ENCODE measurements at regions not wholly inside any gene's neighbourhood (a gene's known extent, or its start where the extent isn't known, plus 50 kb on each side); places are given as distances from the start of the nearest gene placed in this dataset.

- intact Hi-C loops (cut with DNase I): no loop called here
- no peaks in the 10 kb centered on the region for H3K4me1 ChIP-seq (replicated peaks)
- WGBS: 80% methylated on average over 4 of the region's 4 CpGs
- H3K9me3 ChIP-seq: no peaks in the 10 kb centered on the region
- H3K36me3 ChIP-seq: no peaks in the 10 kb centered on the region
- H3K4me3 ChIP-seq: no peak overlapping the region
- H3K27me3 ChIP-seq (replicated peaks; ENCODE audit: insufficient read depth): no peaks in the 10 kb centered on the region
- TF ChIP-seq POLR2A (IDR thresholded peaks at IDR 0.05) (no peak), POLR2AphosphoS5 (IDR thresholded peaks at IDR 0.05) (no peak), CTCF (IDR thresholded peaks at IDR 0.05) (no peak)
- DNase-seq (ENCODE audit: low spot score): no peak
- H3K27ac ChIP-seq: no peak overlapping the region
These were observed 291.1 kb upstream of the NOCT start for GRCh38 chr4:138724530-138724929.

- Histone ChIP-seq H3K4me3 (no peak overlapping the region), H3K36me3 (no peaks in the 10 kb centered on the region), H3K4me1 (replicated peaks) (no peaks in the 10 kb centered on the region), H3K9me3 (no peaks in the 10 kb centered on the region), H3K27ac (no peak overlapping the region), H3K27me3 (replicated peaks; ENCODE audit: insufficient read depth) (no peaks in the 10 kb centered on the region)
- DNase-seq (ENCODE audit: low spot score): no peak
- 76% methylated on average over 9 of the region's 9 CpGs for WGBS
- intact Hi-C loops (cut with DNase I): no loop called here
- TF ChIP-seq POLR2A (IDR thresholded peaks at IDR 0.05) (no peak), CTCF (IDR thresholded peaks at IDR 0.05) (no peak), POLR2AphosphoS5 (IDR thresholded peaks at IDR 0.05) (no peak)
These were observed 298.8 kb upstream of the NOCT start for GRCh38 chr4:138716559-138717335.

- TF ChIP-seq POLR2AphosphoS5 (IDR thresholded peaks at IDR 0.05) (no peak), POLR2A (IDR thresholded peaks at IDR 0.05) (no peak), CTCF (IDR thresholded peaks at IDR 0.05) (no peak)
- no peaks in the 10 kb centered on the region for H3K27me3 ChIP-seq (replicated peaks; ENCODE audit: insufficient read depth)
- no peaks in the 10 kb centered on the region for H3K9me3 ChIP-seq
- no peak overlapping the region for H3K27ac ChIP-seq
- 93% methylated on average over 7 of the region's 7 CpGs for WGBS
- H3K4me1 ChIP-seq (replicated peaks): no peaks in the 10 kb centered on the region
- no peaks in the 10 kb centered on the region for H3K36me3 ChIP-seq
- DNase-seq (ENCODE audit: low spot score): no peak
- intact Hi-C loops (cut with DNase I): no loop called here
- H3K4me3 ChIP-seq: no peak overlapping the region
These were observed 305.3 kb upstream of the NOCT start for GRCh38 chr4:138710297-138710696.

GRCh38 chr4:138709859-138710258 lies 305.7 kb upstream of the NOCT start:
- H3K27me3 ChIP-seq (replicated peaks; ENCODE audit: insufficient read depth): no peaks in the 10 kb centered on the region
- no peaks in the 10 kb centered on the region for H3K36me3 ChIP-seq
- H3K27ac ChIP-seq: no peak overlapping the region
- H3K4me1 ChIP-seq (replicated peaks): no peaks in the 10 kb centered on the region
- intact Hi-C loops (cut with DNase I): no loop called here
- DNase-seq (ENCODE audit: low spot score): no peak
- WGBS: 66% methylated on average over 3 of the region's 3 CpGs
- no peaks in the 10 kb centered on the region for H3K9me3 ChIP-seq
- H3K4me3 ChIP-seq: no peak overlapping the region
- TF ChIP-seq POLR2A (IDR thresholded peaks at IDR 0.05) (no peak), CTCF (IDR thresholded peaks at IDR 0.05) (no peak), POLR2AphosphoS5 (IDR thresholded peaks at IDR 0.05) (no peak)
